ENCODE measurements at regions not wholly inside any gene's neighbourhood (a gene's known extent, or its start where the extent isn't known, plus 50 kb on each side); places are given as distances from the start of the nearest gene placed in this dataset.

GRCh38 chr1:55938861-55939260 is 640.5 kb downstream of the PLPP3 start:
- TF ChIP-seq CTCF (conservative IDR thresholded peaks at IDR 0.05; ENCODE audit: low read length) = no peak
- TF ChIP-seq EZH2phosphoT487 (IDR thresholded peaks at IDR 0.05; ENCODE audit: borderline replicate concordance, low read depth, low read length) = no peak
